HG02884 (cell line): ENCODE measurements at regions not wholly inside any gene's neighbourhood (a gene's known extent, or its start where the extent isn't known, plus 50 kb on each side); places are given as distances from the start of the nearest gene placed in this dataset.
A peak's percentile ranks its signal among the peaks of the same experiment; 100 is the strongest.
"Not testable (repeated sequence)": the region's sequence is repeated elsewhere in the genome, so short reads cannot be mapped to it uniquely, and the experiment has no call there.

ENCODE experiments used
- ATAC-seq: cut with Tn5 transposase; IDR thresholded peaks from one replicate; pipeline ENCODE4 v1.9.1; 2021; ENCODE audit warnings: mild to moderate bottlenecking, moderate library complexity; ENCODE audit not compliant: unreplicated experiment

- ATAC-seq = no peak
Observed at GRCh38 chr7:94169682-94170081, 165.5 kb upstream of the BET1 start.

- ATAC-seq = peak; percentile 87
Observed at GRCh38 chr7:94170836-94171235, 166.7 kb upstream of the BET1 start.

- no peak for ATAC-seq
Observed at GRCh38 chr7:94173436-94173835, 169.3 kb upstream of the BET1 start.

GRCh38 chr7:94174375-94174774 lies 170.2 kb upstream of the BET1 start:
- no peak for ATAC-seq

- no peak for ATAC-seq
Observed at GRCh38 chr7:94174956-94175355, 170.8 kb upstream of the BET1 start.

GRCh38 chr7:94176694-94177200 lies 172.6 kb upstream of the BET1 start:
- ATAC-seq = no peak

GRCh38 chr7:94177441-94177840 lies 173.3 kb upstream of the BET1 start:
- ATAC-seq = no peak

- ATAC-seq = peak; percentile 96
Observed at GRCh38 chr7:94178230-94178629, 174.1 kb upstream of the BET1 start.

- ATAC-seq = no peak
Observed at GRCh38 chr7:94179466-94179865, 175.3 kb upstream of the BET1 start.

- no peak for ATAC-seq
Observed at GRCh38 chr7:94182066-94182465, 177.9 kb upstream of the BET1 start.

- ATAC-seq = no peak
Observed at GRCh38 chr7:94182721-94183120, 178.6 kb upstream of the BET1 start.

GRCh38 chr7:94183289-94183749 lies 179.2 kb upstream of the BET1 start:
- ATAC-seq = no peak

GRCh38 chr7:94183891-94184290 lies 179.7 kb upstream of the BET1 start:
- no peak for ATAC-seq

GRCh38 chr7:94188350-94188749 lies 184.2 kb upstream of the BET1 start:
- ATAC-seq = no peak

GRCh38 chr7:94190599-94191061 lies 186.5 kb upstream of the BET1 start:
- no peak for ATAC-seq

- ATAC-seq = not testable (repeated sequence)
Observed at GRCh38 chr7:94194426-94194825, 190.3 kb upstream of the BET1 start.

- no peak for ATAC-seq
Observed at GRCh38 chr7:94195201-94195600, 191.0 kb upstream of the BET1 start.

GRCh38 chr7:94195813-94196212 lies 191.7 kb upstream of the BET1 start:
- no peak for ATAC-seq

- ATAC-seq = no peak
Observed at GRCh38 chr7:94205529-94205928, 189.2 kb upstream of the COL1A2 start.

- ATAC-seq = no peak
Observed at GRCh38 chr7:94206295-94206694, 188.4 kb upstream of the COL1A2 start.

GRCh38 chr7:94212160-94212559 lies 182.5 kb upstream of the COL1A2 start:
- no peak for ATAC-seq

GRCh38 chr7:94216944-94217461 lies 177.7 kb upstream of the COL1A2 start:
- ATAC-seq = no peak

- no peak for ATAC-seq
Observed at GRCh38 chr7:94217766-94218165, 176.9 kb upstream of the COL1A2 start.
